ENCODE measurements at regions not wholly inside any gene's neighbourhood (a gene's known extent, or its start where the extent isn't known, plus 50 kb on each side); places are given as distances from the start of the nearest gene placed in this dataset.

DNA sequence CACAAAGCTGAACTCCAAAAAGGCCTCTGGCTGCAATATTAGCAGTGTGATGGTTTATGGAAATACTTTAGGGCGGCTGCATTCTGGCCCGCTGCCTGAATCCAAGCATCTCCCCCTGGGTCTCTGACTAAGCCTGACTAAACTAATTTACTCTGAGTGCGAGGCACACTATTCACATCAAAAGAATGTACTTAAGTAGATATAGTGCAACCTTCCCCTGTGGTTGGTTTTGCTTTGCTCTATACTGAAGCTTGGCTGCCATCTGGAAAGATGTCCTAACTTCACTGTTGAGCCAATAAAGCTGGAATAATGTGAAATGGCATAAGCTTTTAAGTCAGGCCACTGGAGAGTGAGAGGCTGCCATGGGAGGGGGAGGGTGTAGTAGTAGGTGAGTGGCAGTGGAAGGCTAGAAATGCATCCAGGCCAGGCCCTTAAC lies 321.6 kb downstream of the AASDHPPT start:
- TF ChIP-seq, protein P1, sequence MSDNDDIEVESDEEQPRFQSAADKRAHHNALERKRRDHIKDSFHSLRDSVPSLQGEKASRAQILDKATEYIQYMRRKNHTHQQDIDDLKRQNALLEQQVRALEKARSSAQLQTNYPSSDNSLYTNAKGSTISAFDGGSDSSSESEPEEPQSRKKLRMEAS (IDR thresholded peaks at IDR 0.05; ENCODE audit: low read depth, low read length), result no peak
- TF ChIP-seq MYC (IDR thresholded peaks at IDR 0.05; ENCODE audit: low read depth, low read length) (no peak), POLR2A (IDR thresholded peaks at IDR 0.05; ENCODE audit: extremely low read depth, insufficient read length) (no peak)
- no peak overlapping the region for H3K4me3 ChIP-seq (ENCODE audit: low read depth, low read length)
- no peak for DNase-seq (ENCODE audit: low read depth)

DNA sequence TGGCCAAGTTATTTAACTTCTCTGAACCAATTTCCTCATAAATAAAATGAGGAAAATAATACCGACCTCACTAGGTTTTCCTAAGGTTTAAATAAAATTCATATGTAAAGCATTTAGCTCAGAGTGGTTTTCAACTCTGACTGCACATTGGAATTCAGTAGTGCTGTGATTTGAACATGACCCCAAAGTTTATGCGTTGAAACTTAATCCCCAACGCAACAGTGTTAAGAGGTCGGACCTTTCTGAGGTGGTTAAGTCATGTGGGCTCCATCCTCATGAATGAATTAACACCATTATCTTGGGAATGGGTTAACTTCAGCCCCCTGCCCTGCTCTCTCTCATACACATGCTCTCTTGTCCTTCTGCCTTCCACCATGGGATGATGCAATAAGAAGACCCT lies 322.2 kb downstream of the AASDHPPT start:
- no peak for DNase-seq (ENCODE audit: low read depth)
- TF ChIP-seq POLR2A (IDR thresholded peaks at IDR 0.05; ENCODE audit: extremely low read depth, insufficient read length), result no peak
- TF ChIP-seq, protein P1 (IDR thresholded peaks at IDR 0.05; ENCODE audit: low read depth, low read length), result no peak
- TF ChIP-seq, protein P2, sequence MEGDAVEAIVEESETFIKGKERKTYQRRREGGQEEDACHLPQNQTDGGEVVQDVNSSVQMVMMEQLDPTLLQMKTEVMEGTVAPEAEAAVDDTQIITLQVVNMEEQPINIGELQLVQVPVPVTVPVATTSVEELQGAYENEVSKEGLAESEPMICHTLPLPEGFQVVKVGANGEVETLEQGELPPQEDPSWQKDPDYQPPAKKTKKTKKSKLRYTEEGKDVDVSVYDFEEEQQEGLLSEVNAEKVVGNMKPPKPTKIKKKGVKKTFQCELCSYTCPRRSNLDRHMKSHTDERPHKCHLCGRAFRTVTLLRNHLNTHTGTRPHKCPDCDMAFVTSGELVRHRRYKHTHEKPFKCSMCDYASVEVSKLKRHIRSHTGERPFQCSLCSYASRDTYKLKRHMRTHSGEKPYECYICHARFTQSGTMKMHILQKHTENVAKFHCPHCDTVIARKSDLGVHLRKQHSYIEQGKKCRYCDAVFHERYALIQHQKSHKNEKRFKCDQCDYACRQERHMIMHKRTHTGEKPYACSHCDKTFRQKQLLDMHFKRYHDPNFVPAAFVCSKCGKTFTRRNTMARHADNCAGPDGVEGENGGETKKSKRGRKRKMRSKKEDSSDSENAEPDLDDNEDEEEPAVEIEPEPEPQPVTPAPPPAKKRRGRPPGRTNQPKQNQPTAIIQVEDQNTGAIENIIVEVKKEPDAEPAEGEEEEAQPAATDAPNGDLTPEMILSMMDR (IDR thresholded peaks at IDR 0.05; ENCODE audit: low read depth, low read length), result no peak
- no peak for TF ChIP-seq MYC (IDR thresholded peaks at IDR 0.05; ENCODE audit: low read depth, low read length)
- H3K4me3 ChIP-seq (ENCODE audit: low read depth, low read length), result no peak overlapping the region

DNA sequence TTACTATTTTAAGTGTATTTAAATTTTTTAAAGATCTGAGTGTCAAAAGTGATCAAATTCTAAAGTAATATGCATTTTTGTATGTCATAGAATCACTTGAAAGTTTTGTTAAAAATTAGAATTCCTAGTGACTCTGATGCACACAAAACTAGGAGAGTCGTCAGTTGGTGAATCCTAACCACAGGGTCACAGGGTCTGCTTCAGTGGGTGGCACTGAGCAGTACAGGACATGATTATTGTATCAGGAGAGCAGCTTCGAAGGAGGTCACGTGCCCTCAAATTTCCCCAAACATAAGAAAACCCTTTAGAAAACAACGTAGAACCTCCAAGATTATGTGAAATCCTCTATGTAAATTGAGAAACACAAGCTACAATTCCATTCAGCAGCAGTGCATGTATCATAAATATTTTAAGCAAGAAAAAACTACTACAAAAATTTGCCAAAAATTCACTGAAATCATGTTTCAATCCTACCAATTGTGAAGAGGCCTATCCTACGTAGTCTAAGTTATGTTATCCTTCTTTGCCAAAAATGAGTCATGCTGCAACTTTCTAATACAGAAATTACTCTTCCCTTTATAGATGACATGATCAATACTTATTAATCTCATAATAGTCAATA lies 323.6 kb downstream of the AASDHPPT start:
- no peak for DNase-seq (ENCODE audit: low read depth)
- H3K4me3 ChIP-seq (ENCODE audit: low read depth, low read length), result no peak overlapping the region
- TF ChIP-seq, protein P2 (IDR thresholded peaks at IDR 0.05; ENCODE audit: low read depth, low read length), result no peak
- TF ChIP-seq, protein P1 (IDR thresholded peaks at IDR 0.05; ENCODE audit: low read depth, low read length), result no peak

DNA sequence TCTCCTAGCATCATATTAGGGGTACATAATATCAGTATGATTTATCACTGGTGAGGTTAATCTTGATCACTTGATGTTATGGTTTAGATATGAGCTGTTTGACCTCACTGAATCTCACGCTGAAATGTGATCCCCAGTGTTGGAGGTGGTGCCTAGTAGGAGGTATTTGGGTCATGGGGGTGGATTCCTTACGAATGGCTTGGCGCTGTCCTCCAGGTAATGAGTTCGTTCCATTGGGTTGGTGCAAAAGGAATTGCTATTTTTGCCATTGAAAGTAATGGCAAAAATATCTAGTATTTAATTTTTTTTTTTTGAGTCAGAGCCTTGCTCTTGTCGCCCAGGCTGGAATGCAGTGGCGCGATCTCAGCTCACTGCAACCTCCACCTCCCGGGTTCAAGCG lies 326.3 kb downstream of the AASDHPPT start:
- DNase-seq (ENCODE audit: low read depth), result no peak
- TF ChIP-seq, protein P1 (IDR thresholded peaks at IDR 0.05; ENCODE audit: low read depth, low read length), result no peak
- no peak for TF ChIP-seq POLR2A (IDR thresholded peaks at IDR 0.05; ENCODE audit: extremely low read depth, insufficient read length)
- TF ChIP-seq, protein P2 (IDR thresholded peaks at IDR 0.05; ENCODE audit: low read depth, low read length), result no peak
- TF ChIP-seq MYC (IDR thresholded peaks at IDR 0.05; ENCODE audit: low read depth, low read length), result no peak
- H3K4me3 ChIP-seq (ENCODE audit: low read depth, low read length), result no peak overlapping the region

DNA sequence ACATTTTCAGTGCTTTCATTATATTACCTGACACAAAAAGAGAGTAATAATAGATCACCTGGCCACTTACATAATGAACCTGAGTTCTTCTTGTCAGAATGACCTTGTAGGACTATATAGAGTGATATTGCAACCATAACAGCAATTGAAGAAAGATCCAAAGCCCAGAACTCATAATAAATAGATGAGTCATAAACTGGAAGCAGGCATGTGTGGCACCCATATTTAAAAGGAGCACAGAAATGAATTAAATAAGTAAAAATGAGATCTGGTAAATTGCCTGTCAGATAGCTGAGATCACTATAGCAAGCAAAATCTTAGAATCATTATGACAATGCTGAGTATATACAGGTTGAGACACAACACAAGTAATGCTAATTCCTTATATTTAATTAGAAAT lies 331.8 kb downstream of the AASDHPPT start:
- DNase-seq (ENCODE audit: low read depth), result no peak
- H3K4me3 ChIP-seq (ENCODE audit: low read depth, low read length), result no peak overlapping the region
- TF ChIP-seq, protein P1 (IDR thresholded peaks at IDR 0.05; ENCODE audit: low read depth, low read length), result no peak
- no peak for TF ChIP-seq MYC (IDR thresholded peaks at IDR 0.05; ENCODE audit: low read depth, low read length)
- TF ChIP-seq, protein P2 (IDR thresholded peaks at IDR 0.05; ENCODE audit: low read depth, low read length), result no peak
- TF ChIP-seq POLR2A (IDR thresholded peaks at IDR 0.05; ENCODE audit: extremely low read depth, insufficient read length), result no peak

DNA sequence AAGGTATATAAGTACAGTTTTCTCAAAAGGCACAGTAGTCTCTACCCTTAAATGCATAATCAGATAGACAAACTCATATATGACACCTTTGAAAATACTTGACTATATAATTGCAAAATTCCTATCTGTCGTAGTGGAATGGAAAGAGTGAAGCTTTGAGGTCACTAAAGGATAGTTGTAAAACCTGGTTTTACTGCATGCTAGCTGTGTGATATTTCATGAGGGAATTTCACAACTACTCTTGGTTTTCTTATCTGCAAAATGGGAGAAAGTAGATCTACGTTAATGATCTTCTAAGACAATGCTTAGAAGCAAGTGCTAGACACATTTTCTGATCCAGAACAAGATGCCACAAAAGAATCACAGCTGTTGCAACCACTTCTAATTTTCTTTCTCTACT lies 332.2 kb downstream of the AASDHPPT start:
- H3K4me3 ChIP-seq (ENCODE audit: low read depth, low read length), result no peak overlapping the region
- TF ChIP-seq, protein P1 (IDR thresholded peaks at IDR 0.05; ENCODE audit: low read depth, low read length), result no peak
- TF ChIP-seq POLR2A (IDR thresholded peaks at IDR 0.05; ENCODE audit: extremely low read depth, insufficient read length) (no peak), MYC (IDR thresholded peaks at IDR 0.05; ENCODE audit: low read depth, low read length) (no peak)
- TF ChIP-seq, protein P2 (IDR thresholded peaks at IDR 0.05; ENCODE audit: low read depth, low read length), result no peak
- DNase-seq (ENCODE audit: low read depth), result no peak
